ENCODE measurements at regions not wholly inside any gene's neighbourhood (a gene's known extent, or its start where the extent isn't known, plus 50 kb on each side); places are given as distances from the start of the nearest gene placed in this dataset.

DNA sequence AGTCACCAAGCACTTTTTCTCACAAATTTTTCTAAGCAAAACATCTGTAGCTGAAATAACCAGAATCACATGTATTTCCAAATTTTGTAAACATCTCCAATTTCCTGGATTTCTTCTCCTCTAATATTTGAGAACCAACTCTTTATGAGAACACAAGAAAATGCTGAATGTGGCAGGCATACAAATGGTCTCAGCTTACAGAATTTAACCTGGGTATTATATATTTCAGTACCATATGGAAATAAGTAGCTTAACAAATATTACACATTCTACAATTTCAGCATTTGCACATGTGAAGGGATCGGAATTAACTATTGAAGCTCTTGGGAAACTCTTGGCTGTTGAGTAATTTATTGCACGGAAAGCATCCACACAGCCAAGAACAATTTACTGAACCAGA lies 92.5 kb downstream of the TBXT start:
- Histone ChIP-seq H4K20me1 (ENCODE audit: control insufficient read depth, insufficient read depth, low read length, poor library complexity, severe bottlenecking) (no peaks in the 10 kb centered on the region), H3K9ac (ENCODE audit: low read length) (no peak overlapping the region), H3K27me3 (replicated peaks in 1 of 4; ENCODE audit: control extremely low read depth in 1 of 4, control insufficient read depth in 3 of 4, insufficient read depth in 4 of 4, low read length in 3 of 4) (peaks cover 0 to 2% (median 0%) of the 10 kb centered on the region in 4 experiments), H3K27ac (ENCODE audit: low read length in 2 of 2) (no peak overlapping the region), H2AFZ (ENCODE audit: insufficient read depth, low read depth, low read length, poor library complexity, severe bottlenecking) (no peak overlapping the region), H3K9me3 (ENCODE audit: control extremely low read depth in 1 of 3, control insufficient read depth in 2 of 3, insufficient read depth in 1 of 3, low read length in 2 of 3) (peaks cover 0 to 6% (median 0%) of the 10 kb centered on the region in 3 donors), H3K36me3 (replicated peaks in 1 of 2; ENCODE audit: control extremely low read depth in 1 of 2, control insufficient read depth in 1 of 2, extremely low read depth in 1 of 2, insufficient read depth in 2 of 2, low read length in 1 of 2) (no peaks in the 10 kb centered on the region), H3K4me3 (ENCODE audit: control extremely low read depth in 1 of 5, extremely low read depth in 1 of 5, insufficient read depth in 1 of 5, low read depth in 2 of 5, low read length in 4 of 5) (no peak overlapping the region), H3K4me2 (replicated peaks; ENCODE audit: low read depth, low read length, poor library complexity, severe bottlenecking) (no peak overlapping the region), H3K4me1 (ENCODE audit: control insufficient read depth in 2 of 2, insufficient read depth in 2 of 2, low read length in 2 of 2) (no peaks in the 10 kb centered on the region), H3K79me2 (ENCODE audit: control insufficient read depth, insufficient read depth, low read length) (no peaks in the 10 kb centered on the region)
- Mint-ChIP-seq H3K27ac (no peak overlapping the region), H3K4me3 (no peak overlapping the region), H3K4me1 (no peaks in the 10 kb centered on the region), H3K27me3 (peaks cover 11% of the 10 kb centered on the region), H3K9me3 (ENCODE audit: insufficient read depth) (no peaks in the 10 kb centered on the region)
- intact Hi-C loops (cut with micrococcal nuclease) = no loop called here
- no peak for DNase-seq
- TF ChIP-seq, protein P1, sequence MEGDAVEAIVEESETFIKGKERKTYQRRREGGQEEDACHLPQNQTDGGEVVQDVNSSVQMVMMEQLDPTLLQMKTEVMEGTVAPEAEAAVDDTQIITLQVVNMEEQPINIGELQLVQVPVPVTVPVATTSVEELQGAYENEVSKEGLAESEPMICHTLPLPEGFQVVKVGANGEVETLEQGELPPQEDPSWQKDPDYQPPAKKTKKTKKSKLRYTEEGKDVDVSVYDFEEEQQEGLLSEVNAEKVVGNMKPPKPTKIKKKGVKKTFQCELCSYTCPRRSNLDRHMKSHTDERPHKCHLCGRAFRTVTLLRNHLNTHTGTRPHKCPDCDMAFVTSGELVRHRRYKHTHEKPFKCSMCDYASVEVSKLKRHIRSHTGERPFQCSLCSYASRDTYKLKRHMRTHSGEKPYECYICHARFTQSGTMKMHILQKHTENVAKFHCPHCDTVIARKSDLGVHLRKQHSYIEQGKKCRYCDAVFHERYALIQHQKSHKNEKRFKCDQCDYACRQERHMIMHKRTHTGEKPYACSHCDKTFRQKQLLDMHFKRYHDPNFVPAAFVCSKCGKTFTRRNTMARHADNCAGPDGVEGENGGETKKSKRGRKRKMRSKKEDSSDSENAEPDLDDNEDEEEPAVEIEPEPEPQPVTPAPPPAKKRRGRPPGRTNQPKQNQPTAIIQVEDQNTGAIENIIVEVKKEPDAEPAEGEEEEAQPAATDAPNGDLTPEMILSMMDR (IDR thresholded peaks at IDR 0.05) = no peak
- TF ChIP-seq EZH2 (IDR thresholded peaks at IDR 0.05; ENCODE audit: borderline replicate concordance, insufficient read depth, low read depth, low read length, poor library complexity, severe bottlenecking) = no peak
- CTCF ChIA-PET = no interaction called here
- POLR2A ChIA-PET = no interaction called here
- ATAC-seq (ENCODE audit: low read depth) = no peak
- 100% methylated on average over 1 of the region's 2 CpGs for WGBS (ENCODE audit: insufficient coverage)

DNA sequence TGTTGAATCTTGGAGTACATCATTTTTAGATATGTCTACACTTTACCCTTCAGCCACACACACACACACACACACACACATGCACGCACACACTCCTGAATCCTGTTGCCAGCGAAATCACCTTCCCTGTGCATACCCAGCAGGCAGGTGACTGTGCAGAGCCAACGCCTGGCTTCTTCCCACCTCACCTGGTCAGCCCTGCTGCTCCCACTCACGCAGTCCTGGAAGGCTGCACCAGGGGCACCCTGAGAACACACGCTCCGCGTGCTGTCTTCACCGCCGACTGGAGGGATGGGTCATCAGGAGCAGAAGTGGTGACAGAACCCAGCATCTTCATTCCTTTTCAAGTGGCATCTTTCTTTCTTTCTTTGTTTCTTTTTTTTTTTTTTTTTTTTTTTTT lies 94.6 kb downstream of the TBXT start:
- 94% methylated on average over 9 of the region's 9 CpGs for WGBS (ENCODE audit: insufficient coverage)
- Mint-ChIP-seq H3K4me1 (no peaks in the 10 kb centered on the region), H3K27me3 (peaks cover 11% of the 10 kb centered on the region), H3K27ac (no peak overlapping the region), H3K4me3 (no peak overlapping the region), H3K9me3 (ENCODE audit: insufficient read depth) (peaks cover 9% of the 10 kb centered on the region)
- no peaks in the 10 kb centered on the region for H3K4me1 ChIP-seq (ENCODE audit: control insufficient read depth in 2 of 2, insufficient read depth in 2 of 2, low read length in 2 of 2)
- ChIA-PET POLR2A (no interaction called here), CTCF (no interaction called here)
- no peak overlapping the region for H3K4me3 ChIP-seq (ENCODE audit: control extremely low read depth in 1 of 5, extremely low read depth in 1 of 5, insufficient read depth in 1 of 5, low read depth in 2 of 5, low read length in 4 of 5)
- H3K27ac ChIP-seq (ENCODE audit: low read length in 2 of 2) = no peak overlapping the region
- H3K9ac ChIP-seq (ENCODE audit: low read length) = no peak overlapping the region
- H4K20me1 ChIP-seq (ENCODE audit: control insufficient read depth, insufficient read depth, low read length, poor library complexity, severe bottlenecking) = no peaks in the 10 kb centered on the region
- H2AFZ ChIP-seq (ENCODE audit: insufficient read depth, low read depth, low read length, poor library complexity, severe bottlenecking) = no peak overlapping the region
- H3K4me2 ChIP-seq (replicated peaks; ENCODE audit: low read depth, low read length, poor library complexity, severe bottlenecking) = no peak overlapping the region
- H3K79me2 ChIP-seq (ENCODE audit: control insufficient read depth, insufficient read depth, low read length) = no peaks in the 10 kb centered on the region
- peaks cover 0 to 11% (median 7%) of the 10 kb centered on the region in 3 donors for H3K9me3 ChIP-seq (ENCODE audit: control extremely low read depth in 1 of 3, control insufficient read depth in 2 of 3, insufficient read depth in 1 of 3, low read length in 2 of 3)
- no peak for TF ChIP-seq EZH2 (IDR thresholded peaks at IDR 0.05; ENCODE audit: borderline replicate concordance, insufficient read depth, low read depth, low read length, poor library complexity, severe bottlenecking)
- TF ChIP-seq, protein P1 (IDR thresholded peaks at IDR 0.05) = no peak
- peaks cover 0 to 2% (median 0%) of the 10 kb centered on the region in 4 experiments for H3K27me3 ChIP-seq (replicated peaks in 1 of 4; ENCODE audit: control extremely low read depth in 1 of 4, control insufficient read depth in 3 of 4, insufficient read depth in 4 of 4, low read length in 3 of 4)
- ATAC-seq (ENCODE audit: low read depth) (no peak), DNase-seq (no peak)
- intact Hi-C loops (cut with micrococcal nuclease) = no loop called here
- no peaks in the 10 kb centered on the region for H3K36me3 ChIP-seq (replicated peaks in 1 of 2; ENCODE audit: control extremely low read depth in 1 of 2, control insufficient read depth in 1 of 2, extremely low read depth in 1 of 2, insufficient read depth in 2 of 2, low read length in 1 of 2)

All from B cell (primary cell).